Esophagus muscularis mucosa (tissue), 3 donors: ENCODE measurements at regions not wholly inside any gene's neighbourhood (a gene's known extent, or its start where the extent isn't known, plus 50 kb on each side); places are given as distances from the start of the nearest gene placed in this dataset.

Experiments
- CTCF ChIP-seq, 3 experiments: fragments of 200-600 bp in 2 of 3; fragments of 450-650 bp in 1 of 3; sonication (generic) in 2 of 3; IDR thresholded peaks; one replicate each; pipeline ENCODE4 v1.5.1; 2017 to 2019; ENCODE audit warnings: antibody characterized with exemption in 3 of 3, mild to moderate bottlenecking in 2 of 3, moderate library complexity in 1 of 3
- POLR2A ChIP-seq: fragments of 450-650 bp; IDR thresholded peaks from one replicate; pipeline ENCODE4 v1.6.1; 2017; ENCODE audit warnings: antibody characterized with exemption, moderate library complexity, mild to moderate bottlenecking, low read depth
- POLR2AphosphoS5 ChIP-seq, 2 donors: sonication (generic); formaldehyde crosslinking; IDR thresholded peaks; one replicate each; pipeline ENCODE4 v1.6.1; 2017; ENCODE audit warnings: antibody characterized with exemption in 2 of 2

GRCh38 chr18:59054496-59055287 lies 85.0 kb upstream of the SEC11C start:
- TF ChIP-seq CTCF (IDR thresholded peaks at IDR 0.05) (no peak), POLR2A (no peak), POLR2AphosphoS5 (IDR thresholded peaks at IDR 0.05) (no peak)
